SK-N-SH treated with all-trans-retinoic acid at 6 μM for 48 hours (cell line): ENCODE measurements at regions not wholly inside any gene's neighbourhood (a gene's known extent, or its start where the extent isn't known, plus 50 kb on each side); places are given as distances from the start of the nearest gene placed in this dataset.
"Not testable (repeated sequence)": the region's sequence is repeated elsewhere in the genome, so short reads cannot be mapped to it uniquely, and the experiment has no call there.

ENCODE experiments used
- ATAC-seq: fragments of 200-7000 bp; cut with Tn5 transposase; 3 replicates; pipeline ENCODE4 v1.9.1; 2020; ENCODE audit warnings: mild to moderate bottlenecking, moderate library complexity
- ARNTL ChIP-seq: fragments of 450-650 bp; formaldehyde crosslinking; IDR thresholded peaks from 2 replicates; pipeline ENCODE4 v1.5.0; 2020; ENCODE audit warnings: low read depth, mild to moderate bottlenecking, moderate library complexity, borderline replicate concordance
- BACH2 ChIP-seq: fragments of 250-450 bp; sonication (Bioruptor Pico); IDR thresholded peaks from 2 replicates; pipeline ENCODE4 v1.9.0; 2021; ENCODE audit warnings: mild to moderate bottlenecking, borderline replicate concordance
- CREB5 ChIP-seq: fragments of 250-450 bp; sonication (Bioruptor Pico); IDR thresholded peaks from 2 replicates; pipeline ENCODE4 v1.5.1; 2020; ENCODE audit warnings: low read depth, mild to moderate bottlenecking, moderate library complexity
- CSDC2 ChIP-seq: fragments of 250-450 bp; sonication (Bioruptor Pico); IDR thresholded peaks from 2 replicates; pipeline ENCODE4 v1.5.0; 2020; ENCODE audit warnings: mild to moderate bottlenecking, moderate library complexity
- CSRNP3 ChIP-seq: fragments of 250-450 bp; sonication (Bioruptor Pico); IDR thresholded peaks from 2 replicates; pipeline ENCODE4 v1.5.1; 2021; ENCODE audit warnings: mild to moderate bottlenecking, moderate library complexity
- ISL1 ChIP-seq: fragments of 250-450 bp; sonication (Bioruptor Pico); IDR thresholded peaks from 2 replicates; pipeline ENCODE4 v2.1.2; 2022; ENCODE audit warnings: mild to moderate bottlenecking, moderate library complexity
- OSR1 ChIP-seq: fragments of 250-450 bp; sonication (Bioruptor Pico); IDR thresholded peaks from 2 replicates; pipeline ENCODE4 v1.8.0; 2022; ENCODE audit warnings: moderate library complexity, mild to moderate bottlenecking, inconsistent platforms
- TCF4 ChIP-seq: fragments of 250-450 bp; sonication (Bioruptor Pico); IDR thresholded peaks from 2 replicates; pipeline ENCODE4 v1.8.0; 2021; ENCODE audit warnings: mild to moderate bottlenecking, moderate library complexity, borderline replicate concordance
- TSHZ2 ChIP-seq: fragments of 250-450 bp; sonication (Bioruptor Pico); IDR thresholded peaks from 2 replicates; pipeline ENCODE4 v1.5.0; 2020; ENCODE audit warnings: mild to moderate bottlenecking, moderate library complexity
- ZC3H10 ChIP-seq: fragments of 250-450 bp; sonication (Bioruptor Pico); IDR thresholded peaks from 2 replicates; pipeline ENCODE4 v1.5.1; 2021; ENCODE audit warnings: mild to moderate bottlenecking, moderate library complexity
- ZFP3 ChIP-seq: fragments of 250-450 bp; sonication (Bioruptor Pico); IDR thresholded peaks from 2 replicates; pipeline ENCODE4 v1.5.0; 2020; ENCODE audit warnings: mild to moderate bottlenecking, moderate library complexity
- ZFP30 ChIP-seq: fragments of 450-650 bp; formaldehyde crosslinking; IDR thresholded peaks from 2 replicates; pipeline ENCODE4 v1.5.0; 2022; ENCODE audit warnings: mild to moderate bottlenecking, moderate library complexity
- ZNF70 ChIP-seq: fragments of 450-650 bp; formaldehyde crosslinking; IDR thresholded peaks from 2 replicates; pipeline ENCODE4 v1.5.0; 2020; ENCODE audit warnings: mild to moderate bottlenecking, moderate library complexity
- ZNF8 ChIP-seq: fragments of 450-650 bp; formaldehyde crosslinking; IDR thresholded peaks from 2 replicates; pipeline ENCODE4 v1.5.0; 2020; ENCODE audit warnings: mild to moderate bottlenecking, moderate library complexity
- TF ChIP-seq, protein P1 (sequence below): fragments of 250-450 bp; sonication (Bioruptor Pico); IDR thresholded peaks from 2 replicates; pipeline ENCODE4 v1.8.0; 2020; ENCODE audit warnings: mild to moderate bottlenecking, moderate library complexity, borderline replicate concordance
- TF ChIP-seq, protein P2 (sequence below): fragments of 250-450 bp; sonication (Bioruptor Pico); IDR thresholded peaks from 2 replicates; pipeline ENCODE4 v1.8.0; 2021; ENCODE audit warnings: low read depth, mild to moderate bottlenecking, moderate library complexity, borderline replicate concordance

DNA sequence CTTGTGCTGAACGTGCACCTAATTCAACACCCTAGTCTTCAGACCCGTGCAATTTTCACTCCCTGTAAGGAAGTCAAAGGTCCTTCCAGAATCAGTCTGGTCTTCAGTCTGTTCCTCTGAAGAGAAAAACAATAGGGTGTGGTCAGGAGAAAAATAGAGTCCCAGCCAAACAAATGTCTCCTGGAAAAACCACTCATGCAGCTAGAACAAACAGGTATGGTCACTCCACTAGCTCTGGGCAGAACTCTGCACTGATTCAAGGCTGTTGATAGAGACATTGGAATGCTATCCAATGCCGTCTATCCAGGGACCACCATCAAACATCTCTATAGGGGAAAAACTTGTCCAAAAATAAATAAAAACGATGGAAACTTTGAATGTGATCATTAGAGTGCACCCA is 81.8 kb upstream of the MAP3K1 start (continued):
- TF ChIP-seq, protein P1, sequence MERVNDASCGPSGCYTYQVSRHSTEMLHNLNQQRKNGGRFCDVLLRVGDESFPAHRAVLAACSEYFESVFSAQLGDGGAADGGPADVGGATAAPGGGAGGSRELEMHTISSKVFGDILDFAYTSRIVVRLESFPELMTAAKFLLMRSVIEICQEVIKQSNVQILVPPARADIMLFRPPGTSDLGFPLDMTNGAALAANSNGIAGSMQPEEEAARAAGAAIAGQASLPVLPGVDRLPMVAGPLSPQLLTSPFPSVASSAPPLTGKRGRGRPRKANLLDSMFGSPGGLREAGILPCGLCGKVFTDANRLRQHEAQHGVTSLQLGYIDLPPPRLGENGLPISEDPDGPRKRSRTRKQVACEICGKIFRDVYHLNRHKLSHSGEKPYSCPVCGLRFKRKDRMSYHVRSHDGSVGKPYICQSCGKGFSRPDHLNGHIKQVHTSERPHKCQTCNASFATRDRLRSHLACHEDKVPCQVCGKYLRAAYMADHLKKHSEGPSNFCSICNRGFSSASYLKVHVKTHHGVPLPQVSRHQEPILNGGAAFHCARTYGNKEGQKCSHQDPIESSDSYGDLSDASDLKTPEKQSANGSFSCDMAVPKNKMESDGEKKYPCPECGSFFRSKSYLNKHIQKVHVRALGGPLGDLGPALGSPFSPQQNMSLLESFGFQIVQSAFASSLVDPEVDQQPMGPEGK (CRISPR knock-in tag) = no peak
- TF ChIP-seq ISL1 (CRISPR knock-in tag) (no peak), CSDC2 (CRISPR knock-in tag) (no peak)

DNA sequence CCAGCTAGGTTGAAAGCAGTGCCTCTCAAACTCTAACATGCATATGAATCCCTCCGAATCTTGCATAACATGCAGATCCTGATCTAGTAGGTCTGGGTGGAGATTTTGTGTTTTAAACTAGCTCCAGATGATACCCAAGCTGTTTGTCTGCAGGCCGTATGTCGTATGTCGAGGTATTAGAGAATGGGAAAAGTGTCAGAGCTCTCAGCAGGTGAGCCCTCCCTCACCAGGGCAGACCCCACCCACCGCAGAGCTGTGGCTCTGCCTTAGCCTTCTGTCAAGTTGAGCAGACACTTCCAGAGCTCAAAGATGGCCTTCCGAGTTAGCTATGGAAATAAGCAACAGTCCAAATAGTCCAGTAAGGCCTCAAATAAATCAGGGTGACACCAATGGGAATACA is 83.2 kb upstream of the MAP3K1 start:
- ATAC-seq = no peak
- TF ChIP-seq, protein P2, sequence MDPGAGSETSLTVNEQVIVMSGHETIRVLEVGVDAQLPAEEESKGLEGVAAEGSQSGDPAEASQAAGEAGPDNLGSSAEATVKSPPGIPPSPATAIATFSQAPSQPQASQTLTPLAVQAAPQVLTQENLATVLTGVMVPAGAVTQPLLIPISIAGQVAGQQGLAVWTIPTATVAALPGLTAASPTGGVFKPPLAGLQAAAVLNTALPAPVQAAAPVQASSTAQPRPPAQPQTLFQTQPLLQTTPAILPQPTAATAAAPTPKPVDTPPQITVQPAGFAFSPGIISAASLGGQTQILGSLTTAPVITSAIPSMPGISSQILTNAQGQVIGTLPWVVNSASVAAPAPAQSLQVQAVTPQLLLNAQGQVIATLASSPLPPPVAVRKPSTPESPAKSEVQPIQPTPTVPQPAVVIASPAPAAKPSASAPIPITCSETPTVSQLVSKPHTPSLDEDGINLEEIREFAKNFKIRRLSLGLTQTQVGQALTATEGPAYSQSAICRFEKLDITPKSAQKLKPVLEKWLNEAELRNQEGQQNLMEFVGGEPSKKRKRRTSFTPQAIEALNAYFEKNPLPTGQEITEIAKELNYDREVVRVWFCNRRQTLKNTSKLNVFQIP (CRISPR knock-in tag) = no peak
- TF ChIP-seq ZC3H10 (CRISPR knock-in tag) (no peak), ZFP30 (CRISPR knock-in tag) (no peak), ARNTL (CRISPR knock-in tag) (no peak), TCF4 (CRISPR knock-in tag) (no peak), TSHZ2 (no peak), CSRNP3 (CRISPR knock-in tag) (no peak), ZNF70 (CRISPR knock-in tag) (no peak), ZFP3 (CRISPR knock-in tag) (no peak)

DNA sequence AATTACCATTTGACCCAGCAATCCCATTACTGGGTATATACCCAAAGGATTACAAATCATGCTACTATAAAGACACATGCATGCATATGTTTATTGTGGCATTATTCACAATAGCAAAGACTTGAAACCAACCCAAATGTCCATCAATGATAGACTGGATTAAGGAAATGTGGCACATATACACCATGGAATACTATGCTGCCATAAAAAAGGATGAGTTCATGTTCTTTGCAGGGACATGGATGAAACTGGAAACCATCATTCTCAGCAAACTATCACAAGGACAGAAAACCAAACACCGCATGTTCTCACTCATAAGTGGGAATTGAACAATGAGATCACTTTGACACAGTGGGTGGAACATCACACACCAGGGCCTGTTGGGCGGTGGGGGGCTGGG is 83.9 kb upstream of the MAP3K1 start:
- ATAC-seq = not testable (repeated sequence)

DNA sequence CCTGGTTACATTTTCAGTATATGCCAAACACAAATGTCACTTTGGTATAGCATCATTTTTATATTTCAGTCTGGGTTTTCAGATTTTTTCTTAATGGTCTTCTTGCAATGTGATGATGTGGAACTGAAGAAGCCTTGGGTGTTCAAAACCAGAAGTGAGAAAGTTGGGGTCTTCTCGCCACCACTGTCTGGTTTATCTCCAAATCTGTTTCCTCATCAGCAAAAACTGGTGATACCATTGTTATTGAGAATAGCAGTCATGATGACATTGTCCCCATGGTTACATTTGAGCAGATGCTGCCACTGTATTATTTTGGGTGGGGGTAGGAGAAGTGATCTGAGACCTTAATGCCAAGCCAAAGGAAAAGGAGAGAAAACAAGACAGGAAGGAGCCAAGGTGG is 85.9 kb upstream of the MAP3K1 start:
- TF ChIP-seq ZFP30 (CRISPR knock-in tag) (no peak), BACH2 (CRISPR knock-in tag) (no peak), ZNF70 (CRISPR knock-in tag) (no peak), TSHZ2 (no peak), ZNF8 (CRISPR knock-in tag) (no peak), CREB5 (CRISPR knock-in tag) (no peak), OSR1 (CRISPR knock-in tag) (no peak)
- TF ChIP-seq, protein P1 (CRISPR knock-in tag) = no peak
- no peak for ATAC-seq
